DOHH2 (cell line): ENCODE measurements at regions not wholly inside any gene's neighbourhood (a gene's known extent, or its start where the extent isn't known, plus 50 kb on each side); places are given as distances from the start of the nearest gene placed in this dataset.

Experiments used
- H3F3A ChIP-seq: fragments of 200-600 bp; sonication (generic), shearing (Covaris generic); 2 replicates; pipeline ENCODE4 v1.6.0; 2016; ENCODE audit warnings: antibody characterized with exemption, mild to moderate bottlenecking; ENCODE audit not compliant: control insufficient read depth, insufficient read depth
- H3K27ac ChIP-seq: fragments of 200-600 bp; sonication (generic); 2 replicates; pipeline ENCODE4 v1.5.1; 2014; ENCODE audit warnings: low read depth, mild to moderate bottlenecking, low read length, moderate library complexity
- H3K27me3 ChIP-seq: fragments of 200-600 bp; sonication (generic); 2 replicates; pipeline ENCODE4 v1.6.1; 2014; ENCODE audit warnings: mild to moderate bottlenecking, low read length, mixed read lengths; ENCODE audit not compliant: control insufficient read depth
- H3K36me3 ChIP-seq: fragments of 200-600 bp; sonication (generic); 2 replicates; pipeline ENCODE4 v1.6.1; 2014; ENCODE audit warnings: mild to moderate bottlenecking, low read length, moderate library complexity, mixed read lengths; ENCODE audit not compliant: control insufficient read depth
- H3K4me1 ChIP-seq: fragments of 200-600 bp; sonication (generic); 2 replicates; pipeline ENCODE4 v1.6.1; 2014; ENCODE audit warnings: mild to moderate bottlenecking, low read length, mixed read lengths; ENCODE audit not compliant: control insufficient read depth
- H3K4me2 ChIP-seq: fragments of 200-600 bp; sonication (generic); 2 replicates; pipeline ENCODE4 v1.6.0; 2014; ENCODE audit warnings: mild to moderate bottlenecking, low read length, moderate library complexity
- H3K4me3 ChIP-seq: fragments of 200-600 bp; sonication (generic); 2 replicates; pipeline ENCODE4 v1.5.1; 2014; ENCODE audit warnings: mild to moderate bottlenecking, low read length, mixed read lengths
- H3K79me2 ChIP-seq: fragments of 200-600 bp; sonication (generic); 2 replicates; pipeline ENCODE4 v1.6.1; 2014; ENCODE audit warnings: mild to moderate bottlenecking, low read length, mixed read lengths; ENCODE audit not compliant: control insufficient read depth
- H3K9me2 ChIP-seq: fragments of 200-600 bp; sonication (generic); replicated peaks from 2 replicates; pipeline ENCODE4 v1.6.1; 2014; ENCODE audit warnings: mild to moderate bottlenecking, low read length, mixed read lengths; ENCODE audit not compliant: control insufficient read depth
- H3K9me3 ChIP-seq: fragments of 200-600 bp; sonication (generic); 2 replicates; pipeline ENCODE4 v1.6.1; 2014; ENCODE audit warnings: antibody characterized with exemption, low read length, mixed read lengths; ENCODE audit not compliant: control insufficient read depth, insufficient read depth
- H4K20me1 ChIP-seq: fragments of 200-600 bp; sonication (generic); 2 replicates; pipeline ENCODE4 v1.6.0; 2014; ENCODE audit warnings: low read depth, mild to moderate bottlenecking, antibody characterized with exemption, low read length, moderate library complexity; ENCODE audit not compliant: control insufficient read depth, insufficient read depth
- EZH2phosphoT487 ChIP-seq: fragments of 200-600 bp; sonication (generic); IDR thresholded peaks from 2 replicates; pipeline ENCODE4 v1.6.1; 2017; ENCODE audit warnings: borderline replicate concordance, mild to moderate bottlenecking, antibody characterized with exemption, low read length, moderate library complexity, mixed read lengths
- TF ChIP-seq, protein P1 (sequence below): fragments of 200-600 bp; sonication (generic); IDR thresholded peaks from one replicate; pipeline ENCODE4 v1.5.1; 2014; ENCODE audit warnings: antibody characterized with exemption, mild to moderate bottlenecking, low read depth, low read length; ENCODE audit not compliant: poor library complexity, severe bottlenecking

DNA sequence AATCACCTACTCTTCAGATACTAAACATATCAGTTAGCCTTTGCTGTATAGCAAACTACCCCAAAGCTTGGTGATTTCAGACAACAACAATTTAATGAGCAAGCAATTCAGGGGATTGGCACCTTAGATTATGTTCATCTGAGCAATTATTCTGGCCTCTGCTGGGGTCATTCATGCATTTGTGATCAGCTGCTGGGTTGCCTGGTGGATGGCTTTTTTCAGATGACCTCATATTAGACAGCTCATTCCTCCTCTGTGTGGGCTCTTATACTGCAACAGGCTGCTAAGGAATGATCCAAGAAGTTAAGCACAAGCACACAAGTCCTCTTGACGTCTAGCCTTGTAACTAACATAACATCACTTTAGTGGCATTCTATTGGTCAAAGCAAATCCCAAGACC lies 153.0 kb upstream of the PPP1R2C start:
- Histone ChIP-seq H3K36me3 (no peaks in the 10 kb centered on the region), H3K27ac (no peak overlapping the region), H3F3A (no peaks in the 10 kb centered on the region), H3K9me3 (peaks cover 6% of the 10 kb centered on the region; the same call in 1 of the 2 replicates), H3K27me3 (no peaks in the 10 kb centered on the region), H3K9me2 (no peaks in the 10 kb centered on the region), H3K4me3 (no peak overlapping the region), H3K79me2 (no peaks in the 10 kb centered on the region), H3K4me2 (no peak overlapping the region), H3K4me1 (peaks cover 17% of the 10 kb centered on the region), H4K20me1 (no peaks in the 10 kb centered on the region)
- no peak for TF ChIP-seq EZH2phosphoT487
- TF ChIP-seq, protein P1, sequence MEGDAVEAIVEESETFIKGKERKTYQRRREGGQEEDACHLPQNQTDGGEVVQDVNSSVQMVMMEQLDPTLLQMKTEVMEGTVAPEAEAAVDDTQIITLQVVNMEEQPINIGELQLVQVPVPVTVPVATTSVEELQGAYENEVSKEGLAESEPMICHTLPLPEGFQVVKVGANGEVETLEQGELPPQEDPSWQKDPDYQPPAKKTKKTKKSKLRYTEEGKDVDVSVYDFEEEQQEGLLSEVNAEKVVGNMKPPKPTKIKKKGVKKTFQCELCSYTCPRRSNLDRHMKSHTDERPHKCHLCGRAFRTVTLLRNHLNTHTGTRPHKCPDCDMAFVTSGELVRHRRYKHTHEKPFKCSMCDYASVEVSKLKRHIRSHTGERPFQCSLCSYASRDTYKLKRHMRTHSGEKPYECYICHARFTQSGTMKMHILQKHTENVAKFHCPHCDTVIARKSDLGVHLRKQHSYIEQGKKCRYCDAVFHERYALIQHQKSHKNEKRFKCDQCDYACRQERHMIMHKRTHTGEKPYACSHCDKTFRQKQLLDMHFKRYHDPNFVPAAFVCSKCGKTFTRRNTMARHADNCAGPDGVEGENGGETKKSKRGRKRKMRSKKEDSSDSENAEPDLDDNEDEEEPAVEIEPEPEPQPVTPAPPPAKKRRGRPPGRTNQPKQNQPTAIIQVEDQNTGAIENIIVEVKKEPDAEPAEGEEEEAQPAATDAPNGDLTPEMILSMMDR = no peak

- no peak overlapping the region for H3K4me3 ChIP-seq
- no peaks in the 10 kb centered on the region for H3F3A ChIP-seq
- no peaks in the 10 kb centered on the region for H3K79me2 ChIP-seq
- H3K4me2 ChIP-seq = no peak overlapping the region
- no peak overlapping the region for H3K27ac ChIP-seq
- H3K36me3 ChIP-seq = no peaks in the 10 kb centered on the region
- TF ChIP-seq EZH2phosphoT487 = no peak
- TF ChIP-seq, protein P1 = no peak
- H3K4me1 ChIP-seq = peaks cover 17% of the 10 kb centered on the region
- H4K20me1 ChIP-seq = no peaks in the 10 kb centered on the region
- peaks cover 6% of the 10 kb centered on the region; the same call in 1 of the 2 replicates for H3K9me3 ChIP-seq
- no peaks in the 10 kb centered on the region for H3K9me2 ChIP-seq
- H3K27me3 ChIP-seq = no peaks in the 10 kb centered on the region
Measured at GRCh38 chrX:42933187-42933586, 155.2 kb upstream of the PPP1R2C start.

DNA sequence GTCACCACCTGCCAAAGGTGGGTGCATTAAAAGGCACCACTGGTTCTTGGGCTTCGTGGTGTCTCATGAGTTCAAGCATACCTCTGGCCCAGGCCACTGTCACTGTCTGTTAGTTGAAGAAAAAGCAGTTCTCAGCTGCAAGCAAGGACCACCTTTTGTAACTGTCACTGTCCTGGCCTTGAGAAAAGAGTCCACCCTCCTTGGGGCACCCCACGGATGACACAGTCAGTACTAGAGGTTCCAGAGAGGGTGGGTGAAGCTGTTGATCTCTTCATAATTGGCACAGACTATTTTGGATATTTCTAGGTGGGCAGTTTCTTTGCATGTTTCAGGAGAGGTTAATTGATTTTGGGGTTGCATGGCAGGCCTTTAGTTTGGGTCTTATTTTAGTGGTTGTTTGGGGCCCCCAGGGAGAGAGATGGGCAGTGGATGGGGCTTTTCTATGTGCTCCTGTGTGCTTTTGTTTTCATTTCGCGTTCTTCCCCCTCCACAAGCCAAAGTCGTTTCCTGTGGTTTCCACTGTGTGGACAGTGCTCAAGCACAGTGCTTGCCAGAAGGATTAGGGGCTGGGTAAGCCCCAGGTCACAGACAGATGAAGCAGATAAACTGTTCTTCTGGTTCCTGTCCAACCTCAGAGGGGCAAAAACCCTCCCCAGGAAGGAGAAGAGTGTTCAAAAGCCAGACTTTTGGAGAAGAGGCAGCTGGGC lies 156.2 kb upstream of the PPP1R2C start:
- Histone ChIP-seq H3K27ac (0 out of 2 replicates have a peak overlapping the region, but pooled peaks have one; percentile 26), H3K9me3 (peaks cover 9% of the 10 kb centered on the region; the same call in 1 of the 2 replicates), H3K36me3 (no peaks in the 10 kb centered on the region), H3K4me1 (peaks cover 17% of the 10 kb centered on the region), H3K27me3 (no peaks in the 10 kb centered on the region), H3K9me2 (no peaks in the 10 kb centered on the region), H3K79me2 (no peaks in the 10 kb centered on the region), H4K20me1 (no peaks in the 10 kb centered on the region), H3K4me2 (peak overlapping the region; percentile 20; the same call in 1 of the 2 replicates), H3K4me3 (no peak overlapping the region), H3F3A (no peaks in the 10 kb centered on the region)
- TF ChIP-seq, protein P1 = no peak
- no peak for TF ChIP-seq EZH2phosphoT487
